ENCODE measurements at regions not wholly inside any gene's neighbourhood (a gene's known extent, or its start where the extent isn't known, plus 50 kb on each side); places are given as distances from the start of the nearest gene placed in this dataset.

GRCh38 chr4:58261526-58261925 lies 1151.3 kb upstream of the IGFBP7 start:
- peaks cover 0 to 5% (median 2%) of the 10 kb centered on the region in 7 donors for H3K9me3 Mint-ChIP-seq
- no peak for DNase-seq
- no peaks in the 10 kb centered on the region for H3K4me1 Mint-ChIP-seq
- no peaks in the 10 kb centered on the region for H3K36me3 Mint-ChIP-seq
- H3K4me3 Mint-ChIP-seq = no peak overlapping the region
- no peaks in the 10 kb centered on the region for H3K27me3 Mint-ChIP-seq
- ATAC-seq (ENCODE audit: low read depth in 2 of 2) = no peak
- H3K27ac Mint-ChIP-seq = no peak overlapping the region

GRCh38 chr4:58254291-58254690 lies 1144.1 kb upstream of the IGFBP7 start:
- no peaks in the 10 kb centered on the region for H3K4me1 Mint-ChIP-seq
- DNase-seq (no peak), ATAC-seq (ENCODE audit: low read depth in 2 of 2) (no peak)
- H3K36me3 Mint-ChIP-seq = no peaks in the 10 kb centered on the region
- H3K27ac Mint-ChIP-seq = no peak overlapping the region
- H3K27me3 Mint-ChIP-seq = no peaks in the 10 kb centered on the region
- H3K4me3 Mint-ChIP-seq = no peak overlapping the region
- peaks cover 0 to 7% (median 4%) of the 10 kb centered on the region in 7 donors for H3K9me3 Mint-ChIP-seq

DNA sequence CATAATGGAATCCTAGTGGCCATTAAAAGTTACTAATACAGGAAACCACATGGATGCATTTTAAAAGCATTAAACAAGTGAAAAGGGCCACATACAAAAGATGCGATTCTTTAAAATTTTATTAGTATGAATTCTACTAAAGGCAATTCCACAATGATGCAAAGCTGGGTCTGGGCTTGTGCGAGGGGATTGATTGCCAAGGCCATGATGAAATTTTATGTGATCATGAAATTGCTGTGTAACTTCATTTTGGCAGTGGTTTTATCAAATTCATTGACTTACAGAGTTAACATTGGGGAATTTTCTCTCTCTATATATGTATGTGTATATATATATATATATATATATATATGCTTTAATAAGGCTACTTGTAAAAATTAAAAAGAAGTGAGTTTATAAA lies 1142.5 kb upstream of the IGFBP7 start:
- H3K27me3 Mint-ChIP-seq = no peaks in the 10 kb centered on the region
- no peaks in the 10 kb centered on the region for H3K36me3 Mint-ChIP-seq
- H3K27ac Mint-ChIP-seq = no peak overlapping the region
- no peak overlapping the region for H3K4me3 Mint-ChIP-seq
- ATAC-seq (ENCODE audit: low read depth in 2 of 2) (no peak), DNase-seq (no peak)
- H3K4me1 Mint-ChIP-seq = no peaks in the 10 kb centered on the region
- peaks cover 0 to 7% (median 1%) of the 10 kb centered on the region in 7 donors for H3K9me3 Mint-ChIP-seq

GRCh38 chr4:58247792-58248191 lies 1137.6 kb upstream of the IGFBP7 start:
- DNase-seq (no peak), ATAC-seq (ENCODE audit: low read depth in 2 of 2) (no peak)
- H3K36me3 Mint-ChIP-seq = no peaks in the 10 kb centered on the region
- H3K27me3 Mint-ChIP-seq = no peaks in the 10 kb centered on the region
- no peak overlapping the region for H3K4me3 Mint-ChIP-seq
- H3K27ac Mint-ChIP-seq = no peak overlapping the region
- H3K4me1 Mint-ChIP-seq = no peaks in the 10 kb centered on the region
- H3K9me3 Mint-ChIP-seq = peaks cover under 1 to 10% (median 6%) of the 10 kb centered on the region in 7 donors

GRCh38 chr4:58225460-58225859 lies 1115.3 kb upstream of the IGFBP7 start:
- H3K4me1 Mint-ChIP-seq = no peaks in the 10 kb centered on the region
- no peak overlapping the region for H3K27ac Mint-ChIP-seq
- no peak overlapping the region for H3K4me3 Mint-ChIP-seq

GRCh38 chr4:58219179-58219578 lies 1109.0 kb upstream of the IGFBP7 start:
- DNase-seq (no peak), ATAC-seq (ENCODE audit: low read depth in 2 of 2) (no peak)
- H3K4me3 Mint-ChIP-seq = peak overlapping the region in 1 of 8 donors; percentile 5
- H3K27me3 Mint-ChIP-seq = no peaks in the 10 kb centered on the region
- H3K4me1 Mint-ChIP-seq = no peaks in the 10 kb centered on the region
- no peaks in the 10 kb centered on the region for H3K36me3 Mint-ChIP-seq
- H3K27ac Mint-ChIP-seq = no peak overlapping the region
- H3K9me3 Mint-ChIP-seq = peaks cover 3 to 18% (median 6%) of the 10 kb centered on the region in 7 donors

More at GRCh38 chr4:58225460-58225859, 1115.3 kb upstream of the IGFBP7 start:
- DNase-seq (no peak), ATAC-seq (ENCODE audit: low read depth in 2 of 2) (no peak)
- H3K36me3 Mint-ChIP-seq = no peaks in the 10 kb centered on the region
- peaks cover 0 to 15% (median 5%) of the 10 kb centered on the region in 7 donors for H3K9me3 Mint-ChIP-seq
- no peaks in the 10 kb centered on the region for H3K27me3 Mint-ChIP-seq

GRCh38 chr4:58216461-58216860 lies 1106.3 kb upstream of the IGFBP7 start:
- Mint-ChIP-seq H3K27me3 (no peaks in the 10 kb centered on the region), H3K4me1 (no peaks in the 10 kb centered on the region), H3K27ac (no peak overlapping the region), H3K9me3 (peaks cover 0 to 16% (median 6%) of the 10 kb centered on the region in 7 donors), H3K4me3 (no peak overlapping the region), H3K36me3 (no peaks in the 10 kb centered on the region)
- DNase-seq (no peak), ATAC-seq (ENCODE audit: low read depth in 2 of 2) (no peak)

- DNase-seq (no peak), ATAC-seq (ENCODE audit: low read depth in 2 of 2) (no peak)
- no peaks in the 10 kb centered on the region for H3K4me1 Mint-ChIP-seq
- no peaks in the 10 kb centered on the region for H3K27me3 Mint-ChIP-seq
- H3K27ac Mint-ChIP-seq = no peak overlapping the region
- H3K4me3 Mint-ChIP-seq = no peak overlapping the region
- H3K36me3 Mint-ChIP-seq = no peaks in the 10 kb centered on the region
- peaks cover 0 to 17% (median 6%) of the 10 kb centered on the region in 7 donors for H3K9me3 Mint-ChIP-seq
Observed at GRCh38 chr4:58214376-58214775, 1104.2 kb upstream of the IGFBP7 start.

DNA sequence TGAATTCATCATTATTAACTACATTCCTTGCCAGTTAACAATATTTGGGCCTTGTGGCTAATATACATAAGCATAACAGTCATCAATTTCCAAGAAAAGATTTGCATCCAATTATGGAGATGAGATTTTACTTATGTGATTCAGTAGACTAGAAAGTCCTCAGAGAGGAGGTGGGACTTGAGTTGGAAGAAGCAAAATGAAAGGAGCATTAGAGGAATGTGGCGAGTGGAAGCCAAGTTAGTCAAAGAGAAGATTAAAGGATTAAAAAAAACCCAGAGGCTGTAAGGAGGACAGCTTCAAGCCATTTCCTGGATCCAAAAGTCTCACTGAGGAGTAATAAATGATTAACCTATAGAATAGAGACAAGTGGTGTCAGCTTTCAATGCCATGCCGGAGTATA lies 1099.4 kb upstream of the IGFBP7 start:
- no peaks in the 10 kb centered on the region for H3K27me3 Mint-ChIP-seq
- H3K36me3 Mint-ChIP-seq = no peaks in the 10 kb centered on the region
- ATAC-seq (ENCODE audit: low read depth in 2 of 2) (no peak), DNase-seq (no peak)
- H3K4me3 Mint-ChIP-seq = no peak overlapping the region
- no peak overlapping the region for H3K27ac Mint-ChIP-seq
- H3K9me3 Mint-ChIP-seq = peaks cover 0 to 9% (median 2%) of the 10 kb centered on the region in 7 donors
- no peaks in the 10 kb centered on the region for H3K4me1 Mint-ChIP-seq

DNA sequence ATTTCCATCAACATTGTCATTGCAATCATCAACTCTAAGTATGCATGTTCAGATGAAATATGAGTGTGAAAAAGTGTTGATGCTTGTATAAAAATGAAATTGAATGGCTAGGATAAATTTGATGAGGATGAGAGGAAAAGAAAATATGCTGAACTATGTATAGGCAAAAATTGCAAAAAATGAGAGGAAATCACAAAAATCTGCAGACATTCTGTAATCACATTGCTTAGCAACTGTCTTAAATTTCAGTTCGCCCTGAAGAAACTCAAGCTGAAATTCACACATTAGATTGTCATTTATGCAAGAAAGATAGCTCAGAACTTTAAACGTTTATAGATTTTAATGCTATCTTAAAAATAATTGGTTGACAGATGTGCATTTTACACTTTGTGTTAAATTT lies 1098.8 kb upstream of the IGFBP7 start:
- peaks cover 0 to 4% (median 2%) of the 10 kb centered on the region in 7 donors for H3K9me3 Mint-ChIP-seq
- H3K36me3 Mint-ChIP-seq = no peaks in the 10 kb centered on the region
- no peaks in the 10 kb centered on the region for H3K27me3 Mint-ChIP-seq
- no peak for DNase-seq
- H3K4me1 Mint-ChIP-seq = no peaks in the 10 kb centered on the region
- H3K27ac Mint-ChIP-seq = no peak overlapping the region
- ATAC-seq (ENCODE audit: low read depth in 2 of 2) = no peak
- H3K4me3 Mint-ChIP-seq = no peak overlapping the region

DNA sequence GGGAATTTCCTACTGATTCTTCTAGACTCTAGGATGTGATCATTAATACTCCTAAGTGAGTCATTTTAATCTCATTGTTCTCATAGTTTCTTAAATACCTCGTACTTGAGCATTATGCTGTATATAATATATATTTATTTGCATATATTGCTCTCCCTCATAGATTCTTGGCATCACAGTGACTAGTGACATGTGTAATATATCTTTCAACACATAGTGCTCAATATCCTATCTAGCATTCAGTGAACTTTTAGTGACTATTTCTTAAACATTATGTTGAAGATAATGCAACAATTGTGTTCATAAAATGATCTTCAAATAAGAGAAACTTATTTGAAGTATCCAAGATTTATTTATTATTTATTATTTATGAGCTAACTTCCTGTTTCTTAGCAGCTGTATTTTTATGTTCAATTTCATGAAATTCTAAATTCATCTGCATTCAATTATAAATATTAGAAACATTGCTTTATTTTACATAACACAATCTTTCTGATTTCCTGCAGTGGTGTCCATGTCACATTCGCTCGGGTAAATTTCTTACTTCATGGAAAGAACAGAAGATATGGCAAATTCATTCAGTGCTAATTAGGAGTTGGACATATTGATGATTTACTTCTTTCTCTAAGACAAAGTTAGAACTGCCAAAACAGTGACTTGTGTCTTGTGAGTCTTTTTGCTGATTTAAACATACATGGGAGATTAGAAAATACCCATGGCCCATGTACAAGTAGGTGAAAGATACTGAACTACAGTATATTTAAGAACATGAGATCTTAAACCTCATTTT lies 1095.5 kb upstream of the IGFBP7 start:
- Mint-ChIP-seq H3K4me3 (no peak overlapping the region), H3K4me1 (no peaks in the 10 kb centered on the region), H3K27me3 (no peaks in the 10 kb centered on the region), H3K9me3 (peaks cover 0 to 2% (median 0%) of the 10 kb centered on the region in 7 donors), H3K36me3 (no peaks in the 10 kb centered on the region), H3K27ac (no peak overlapping the region)
- ATAC-seq (ENCODE audit: low read depth in 2 of 2) (no peak), DNase-seq (no peak)

- ATAC-seq (ENCODE audit: low read depth in 2 of 2) (no peak), DNase-seq (no peak)
- H3K27ac Mint-ChIP-seq = no peak overlapping the region
- H3K9me3 Mint-ChIP-seq = peaks cover 0 to 10% (median 5%) of the 10 kb centered on the region in 7 donors
- H3K4me1 Mint-ChIP-seq = no peaks in the 10 kb centered on the region
- H3K36me3 Mint-ChIP-seq = no peaks in the 10 kb centered on the region
- H3K4me3 Mint-ChIP-seq = no peak overlapping the region
- no peaks in the 10 kb centered on the region for H3K27me3 Mint-ChIP-seq
Observed at GRCh38 chr4:58192217-58192616, 1082.0 kb upstream of the IGFBP7 start.

GRCh38 chr4:58191109-58191508 lies 1080.9 kb upstream of the IGFBP7 start:
- ATAC-seq (ENCODE audit: low read depth in 2 of 2) (no peak), DNase-seq (no peak)
- no peaks in the 10 kb centered on the region for H3K36me3 Mint-ChIP-seq
- peaks cover 0 to 11% (median 5%) of the 10 kb centered on the region in 7 donors for H3K9me3 Mint-ChIP-seq
- no peak overlapping the region for H3K4me3 Mint-ChIP-seq
- H3K27me3 Mint-ChIP-seq = no peaks in the 10 kb centered on the region
- peak overlapping the region in 1 of 6 donors; percentile 93 for H3K27ac Mint-ChIP-seq
- no peaks in the 10 kb centered on the region for H3K4me1 Mint-ChIP-seq

- no peak for DNase-seq
- no peak overlapping the region for H3K27ac Mint-ChIP-seq
- no peak for ATAC-seq (ENCODE audit: low read depth in 2 of 2)
- H3K4me3 Mint-ChIP-seq = no peak overlapping the region
- H3K36me3 Mint-ChIP-seq = no peaks in the 10 kb centered on the region
- no peaks in the 10 kb centered on the region for H3K27me3 Mint-ChIP-seq
- H3K9me3 Mint-ChIP-seq = peaks cover 2 to 21% (median 8%) of the 10 kb centered on the region in 7 donors
- no peaks in the 10 kb centered on the region for H3K4me1 Mint-ChIP-seq
Observed at GRCh38 chr4:58188316-58188715, 1078.1 kb upstream of the IGFBP7 start.

Measured in naive B cell (primary cell).